Tibial nerve (tissue), 4 donors: ENCODE measurements at regions not wholly inside any gene's neighbourhood (a gene's known extent, or its start where the extent isn't known, plus 50 kb on each side); places are given as distances from the start of the nearest gene placed in this dataset.

Source experiments
- EP300 ChIP-seq, 2 donors: sonication (generic); formaldehyde crosslinking; IDR thresholded peaks; one replicate each; pipeline ENCODE4 v1.6.1; 2017; ENCODE audit warnings: antibody characterized with exemption in 2 of 2, mild to moderate bottlenecking in 1 of 2
- POLR2A ChIP-seq, 2 donors: fragments of 450-650 bp; IDR thresholded peaks; one replicate each; pipeline ENCODE4 v1.6.1; 2017; ENCODE audit warnings: antibody characterized with exemption in 2 of 2, mild to moderate bottlenecking in 2 of 2, moderate library complexity in 2 of 2
- TF ChIP-seq, protein P1 (sequence below), 5 experiments: fragments of 200-600 bp in 3 of 5; fragments of 450-650 bp in 2 of 5; sonication (generic) in 3 of 5; IDR thresholded peaks; one replicate each; pipeline ENCODE4 v1.5.1; 2016 to 2019; ENCODE audit warnings: antibody characterized with exemption in 5 of 5, mild to moderate bottlenecking in 3 of 5, moderate library complexity in 2 of 5

DNA sequence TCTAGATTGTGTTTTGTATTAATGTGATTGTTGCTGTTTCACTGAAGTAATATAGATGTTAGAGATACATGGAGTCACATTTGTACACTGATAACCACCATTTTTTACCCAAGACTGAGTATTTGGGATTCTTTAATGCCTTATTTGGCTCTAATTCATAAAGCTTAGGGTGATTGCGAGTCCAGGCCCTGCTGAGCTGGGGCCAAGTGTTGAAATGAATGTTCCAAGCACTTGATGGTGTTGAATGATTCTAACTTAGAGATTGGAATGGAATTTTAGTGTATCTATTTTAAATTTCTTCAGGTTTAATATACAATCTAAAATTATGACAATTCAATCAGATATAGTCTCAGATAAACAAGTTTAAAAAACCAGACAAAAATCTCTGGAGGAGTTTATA, 329.4 kb upstream of the SLC35B3 start:
- TF ChIP-seq POLR2A (IDR thresholded peaks at IDR 0.05) (no peak), EP300 (IDR thresholded peaks at IDR 0.05) (no peak)
- TF ChIP-seq, protein P1, sequence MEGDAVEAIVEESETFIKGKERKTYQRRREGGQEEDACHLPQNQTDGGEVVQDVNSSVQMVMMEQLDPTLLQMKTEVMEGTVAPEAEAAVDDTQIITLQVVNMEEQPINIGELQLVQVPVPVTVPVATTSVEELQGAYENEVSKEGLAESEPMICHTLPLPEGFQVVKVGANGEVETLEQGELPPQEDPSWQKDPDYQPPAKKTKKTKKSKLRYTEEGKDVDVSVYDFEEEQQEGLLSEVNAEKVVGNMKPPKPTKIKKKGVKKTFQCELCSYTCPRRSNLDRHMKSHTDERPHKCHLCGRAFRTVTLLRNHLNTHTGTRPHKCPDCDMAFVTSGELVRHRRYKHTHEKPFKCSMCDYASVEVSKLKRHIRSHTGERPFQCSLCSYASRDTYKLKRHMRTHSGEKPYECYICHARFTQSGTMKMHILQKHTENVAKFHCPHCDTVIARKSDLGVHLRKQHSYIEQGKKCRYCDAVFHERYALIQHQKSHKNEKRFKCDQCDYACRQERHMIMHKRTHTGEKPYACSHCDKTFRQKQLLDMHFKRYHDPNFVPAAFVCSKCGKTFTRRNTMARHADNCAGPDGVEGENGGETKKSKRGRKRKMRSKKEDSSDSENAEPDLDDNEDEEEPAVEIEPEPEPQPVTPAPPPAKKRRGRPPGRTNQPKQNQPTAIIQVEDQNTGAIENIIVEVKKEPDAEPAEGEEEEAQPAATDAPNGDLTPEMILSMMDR (IDR thresholded peaks at IDR 0.05): no peak
